Astrocyte (in vitro differentiated cells and primary cell): ENCODE measurements at regions not wholly inside any gene's neighbourhood (a gene's known extent, or its start where the extent isn't known, plus 50 kb on each side); places are given as distances from the start of the nearest gene placed in this dataset.

Experiments
- DNase-seq: peaks from one replicate; pipeline ENCODE4 v3.0.0-alpha.2; 2010; ENCODE audit warnings: low read depth
- FAIRE-seq: peaks from 2 replicates; lab custom pipeline; 2011; peaks lifted over from hg19 to GRCh38; lab: Jason Lieb, UNC
- H2AFZ ChIP-seq: 2 replicates; pipeline ENCODE4 v1.6.0; 2012; ENCODE audit warnings: low read depth, low read length, inconsistent platforms
- H3K27ac ChIP-seq: 2 replicates; pipeline ENCODE4 v1.5.1; 2011; ENCODE audit warnings: low read depth, low read length, inconsistent platforms
- H3K27me3 ChIP-seq: 2 replicates; pipeline ENCODE4 v1.6.0; 2011; ENCODE audit warnings: low read length, inconsistent platforms; ENCODE audit not compliant: insufficient read depth
- H3K36me3 ChIP-seq: 2 replicates; pipeline ENCODE4 v1.5.1; 2011; ENCODE audit warnings: low read length, inconsistent platforms; ENCODE audit not compliant: insufficient read depth
- H3K4me1 ChIP-seq: 2 replicates; pipeline ENCODE4 v1.5.1; 2011; ENCODE audit warnings: low read length, inconsistent platforms; ENCODE audit not compliant: insufficient read depth
- H3K4me2 ChIP-seq: 2 replicates; pipeline ENCODE4 v1.6.0; 2012; ENCODE audit warnings: low read length, inconsistent platforms
- H3K4me3 ChIP-seq: 2 replicates; pipeline ENCODE4 v1.5.1; 2011; ENCODE audit warnings: low read depth, mild to moderate bottlenecking, low read length, inconsistent platforms; ENCODE audit not compliant: insufficient read depth
- H3K79me2 ChIP-seq: 2 replicates; pipeline ENCODE4 v1.6.0; 2012; ENCODE audit warnings: mild to moderate bottlenecking, low read length, inconsistent platforms; ENCODE audit not compliant: insufficient read depth
- H3K9ac ChIP-seq: 2 replicates; pipeline ENCODE4 v1.6.0; 2012; ENCODE audit warnings: mild to moderate bottlenecking, low read length, inconsistent platforms
- H3K9me3 ChIP-seq: 2 replicates; pipeline ENCODE4 v1.5.1; 2012; ENCODE audit warnings: low read depth, mild to moderate bottlenecking, low read length, inconsistent platforms; ENCODE audit not compliant: insufficient read depth
- H4K20me1 ChIP-seq: 2 replicates; pipeline ENCODE4 v1.6.0; 2012; ENCODE audit warnings: low read length, inconsistent platforms; ENCODE audit not compliant: insufficient read depth
- H3K27ac Mint-ChIP-seq: one replicate; pipeline ENCODE4 v1.8.0; 2021; ENCODE audit warnings: mild to moderate bottlenecking, mixed read lengths; ENCODE audit not compliant: unreplicated experiment
- H3K27me3 Mint-ChIP-seq: one replicate; pipeline ENCODE4 v1.8.0; 2021; ENCODE audit warnings: low read depth, mixed read lengths; ENCODE audit not compliant: unreplicated experiment
- H3K36me3 Mint-ChIP-seq: one replicate; pipeline ENCODE4 v1.8.0; 2021; ENCODE audit warnings: low read depth, mixed read lengths; ENCODE audit not compliant: unreplicated experiment
- H3K4me1 Mint-ChIP-seq: one replicate; pipeline ENCODE4 v1.8.0; 2021; ENCODE audit warnings: low read depth, mixed read lengths; ENCODE audit not compliant: unreplicated experiment
- H3K4me3 Mint-ChIP-seq: one replicate; pipeline ENCODE4 v1.8.0; 2021; ENCODE audit warnings: mild to moderate bottlenecking, moderate library complexity, mixed read lengths; ENCODE audit not compliant: unreplicated experiment
- H3K9me3 Mint-ChIP-seq: one replicate; pipeline ENCODE4 v1.8.0; 2021; ENCODE audit warnings: mild to moderate bottlenecking, mixed read lengths; ENCODE audit not compliant: unreplicated experiment
- CTCF ChIP-seq: IDR thresholded peaks from 2 replicates; pipeline ENCODE4 v1.5.1; 2011; ENCODE audit warnings: low read depth, mild to moderate bottlenecking, inconsistent platforms, low read length, moderate library complexity; ENCODE audit not compliant: insufficient read depth
- EZH2 ChIP-seq: IDR thresholded peaks from 2 replicates; pipeline ENCODE4 v1.6.1; 2012; ENCODE audit warnings: mild to moderate bottlenecking, low read length, inconsistent platforms; ENCODE audit not compliant: insufficient read depth

GRCh38 chr9:90114641-90115425 lies 510.0 kb downstream of the GADD45G start:
- H3K4me1 Mint-ChIP-seq = peaks cover 26% of the 10 kb centered on the region
- no peaks in the 10 kb centered on the region for H3K79me2 ChIP-seq
- no peaks in the 10 kb centered on the region for H3K9me3 ChIP-seq
- no peak overlapping the region for H3K4me3 ChIP-seq
- DNase-seq (peak; percentile 10), FAIRE-seq (no peak)
- H3K4me1 ChIP-seq = no peaks in the 10 kb centered on the region
- H3K27ac Mint-ChIP-seq = no peak overlapping the region
- no peaks in the 10 kb centered on the region for H4K20me1 ChIP-seq
- no peak overlapping the region for H3K9ac ChIP-seq
- no peaks in the 10 kb centered on the region for H3K36me3 Mint-ChIP-seq
- H3K27me3 Mint-ChIP-seq = peaks cover 4% of the 10 kb centered on the region
- H3K27ac ChIP-seq = no peak overlapping the region
- TF ChIP-seq EZH2 = no peak
- H3K4me2 ChIP-seq = no peak overlapping the region
- no peaks in the 10 kb centered on the region for H3K9me3 Mint-ChIP-seq
- H3K27me3 ChIP-seq = no peaks in the 10 kb centered on the region
- no peak overlapping the region for H3K4me3 Mint-ChIP-seq
- H3K36me3 ChIP-seq = no peaks in the 10 kb centered on the region
- H2AFZ ChIP-seq = no peak overlapping the region

- H4K20me1 ChIP-seq = no peaks in the 10 kb centered on the region
- Mint-ChIP-seq H3K4me3 (no peak overlapping the region), H3K36me3 (no peaks in the 10 kb centered on the region), H3K27me3 (peaks cover 7% of the 10 kb centered on the region), H3K27ac (no peak overlapping the region), H3K4me1 (peaks cover 10% of the 10 kb centered on the region), H3K9me3 (peaks cover 3% of the 10 kb centered on the region)
- no peak for TF ChIP-seq CTCF
- TF ChIP-seq EZH2 = no peak
- H3K27me3 ChIP-seq = peaks cover 3% of the 10 kb centered on the region
- H3K27ac ChIP-seq = no peak overlapping the region
- no peak overlapping the region for H3K9ac ChIP-seq
- H3K9me3 ChIP-seq = no peaks in the 10 kb centered on the region
- H3K79me2 ChIP-seq = no peaks in the 10 kb centered on the region
- H3K4me3 ChIP-seq = no peak overlapping the region
- FAIRE-seq (no peak), DNase-seq (no peak)
- no peak overlapping the region for H3K4me2 ChIP-seq
- H3K36me3 ChIP-seq = no peaks in the 10 kb centered on the region
- no peak overlapping the region for H2AFZ ChIP-seq
- H3K4me1 ChIP-seq = no peaks in the 10 kb centered on the region
These were observed 517.0 kb downstream of the GADD45G start for GRCh38 chr9:90121762-90122161.

- FAIRE-seq = no peak
- Histone ChIP-seq H3K4me3 (no peak overlapping the region), H4K20me1 (no peaks in the 10 kb centered on the region), H2AFZ (no peak overlapping the region), H3K9me3 (no peaks in the 10 kb centered on the region), H3K27ac (no peak overlapping the region), H3K79me2 (no peaks in the 10 kb centered on the region), H3K9ac (no peak overlapping the region), H3K4me1 (no peaks in the 10 kb centered on the region), H3K4me2 (no peak overlapping the region), H3K36me3 (no peaks in the 10 kb centered on the region), H3K27me3 (peaks cover 3% of the 10 kb centered on the region)
- H3K4me3 Mint-ChIP-seq = no peak overlapping the region
- H3K27ac Mint-ChIP-seq = peak overlapping the region; percentile 66
- peaks cover 9% of the 10 kb centered on the region for H3K9me3 Mint-ChIP-seq
- peaks cover 10% of the 10 kb centered on the region for H3K4me1 Mint-ChIP-seq
- H3K36me3 Mint-ChIP-seq = no peaks in the 10 kb centered on the region
- DNase-seq = no peak
- TF ChIP-seq CTCF (no peak), EZH2 (no peak)
- H3K27me3 Mint-ChIP-seq = peaks cover 15% of the 10 kb centered on the region
These were observed 517.7 kb downstream of the DIRAS2 start for GRCh38 chr9:90124961-90125360.
